K562 (cell line): ENCODE measurements at regions not wholly inside any gene's neighbourhood (a gene's known extent, or its start where the extent isn't known, plus 50 kb on each side); places are given as distances from the start of the nearest gene placed in this dataset.

Source experiments
- ATAC-seq: fragments of 200-7000 bp; cut with Tn5 transposase; 3 replicates; pipeline ENCODE4 v1.9.1; 2020; ENCODE audit warnings: moderate library complexity
- BruUV-seq: library from RNA; stranded (reverse); fragments of 400-500 nt; replicated peaks from 2 replicates; lab custom pipeline; 2021; lab: Mats Ljungman, UMichigan
- CTCF ChIA-PET: fragments of 300-600 bp; formaldehyde crosslinking; extraction: SDS; loops from one replicate; lab custom pipeline; 2021; ENCODE audit warnings: low intra/inter-chr PET ratio; lab: Yijun Ruan, JAX
- POLR2A ChIA-PET: fragments of 300-600, 350-650 bp; sonication (Branson Sonifier 250); formaldehyde crosslinking; extraction: SDS; loops from one replicate; lab custom pipeline; 2021; ENCODE audit warnings: antibody characterized with exemption, inconsistent platforms; lab: Yijun Ruan, JAX
- DNase-seq, 4 experiments: peaks; one replicate each; pipeline versions ENCODE4 v3.0.0 to v3.0.0-alpha.2; 2011 to 2018; ENCODE audit warnings: low spot score in 3 of 4, mixed read lengths in 3 of 4; ENCODE audit errors: extremely low read depth in 1 of 4
- FAIRE-seq: peaks from 2 replicates; lab custom pipeline; 2011; peaks lifted over from hg19 to GRCh38; lab: Jason Lieb, UNC
- H2AFZ ChIP-seq: 2 replicates; pipeline ENCODE4 v1.6.0; 2011; ENCODE audit warnings: low read depth, low read length, control low read depth, inconsistent platforms
- H3K27ac ChIP-seq: fragments of 200-600 bp; 3 replicates; pipeline ENCODE4 v1.8.0; 2011; ENCODE audit warnings: low read depth, mild to moderate bottlenecking, control low read depth, inconsistent platforms, low read length, moderate library complexity, mixed read lengths; ENCODE audit errors: extremely low read depth
- H3K27me3 ChIP-seq, 2 experiments: fragments of 300-600 bp in 1 of 2; 2 replicates in 1 of 2; 3 replicates in 1 of 2; pipeline versions ENCODE4 v1.6.0 to v1.8.0; 2011; ENCODE audit warnings: inconsistent platforms in 2 of 2, low read length in 2 of 2, mild to moderate bottlenecking in 1 of 2, mixed read lengths in 1 of 2, moderate library complexity in 1 of 2; ENCODE audit not compliant: control insufficient read depth in 2 of 2, insufficient read depth in 2 of 2
- H3K36me3 ChIP-seq: fragments of 300-600 bp; 3 replicates; pipeline ENCODE4 v1.8.0; 2011; ENCODE audit warnings: mild to moderate bottlenecking, low read length, inconsistent platforms; ENCODE audit not compliant: control insufficient read depth, insufficient read depth
- H3K4me1 ChIP-seq, 2 experiments: fragments of 200-600 bp in 1 of 2; replicated peaks in 1 of 2; 2 replicates in 1 of 2; 3 replicates in 1 of 2; pipeline versions ENCODE4 v1.5.1 to v1.8.0; 2011; ENCODE audit warnings: inconsistent platforms in 2 of 2, low read length in 2 of 2, mild to moderate bottlenecking in 1 of 2, mixed read lengths in 1 of 2, moderate library complexity in 1 of 2; ENCODE audit not compliant: control insufficient read depth in 2 of 2, insufficient read depth in 2 of 2
- H3K4me2 ChIP-seq: 2 replicates; pipeline ENCODE4 v1.6.1; 2011; ENCODE audit warnings: low read length, control low read depth, inconsistent platforms, mixed read lengths; ENCODE audit not compliant: insufficient read depth
- H3K4me3 ChIP-seq: fragments of 200-600 bp; sonication (generic), shearing (Covaris generic); 2 replicates; pipeline ENCODE4 v1.5.1; 2016; ENCODE audit warnings: control low read depth, inconsistent platforms
- H3K79me2 ChIP-seq: fragments of 200-600 bp; 3 replicates; pipeline ENCODE4 v1.8.0; 2011; ENCODE audit warnings: low read length, inconsistent platforms; ENCODE audit not compliant: control insufficient read depth, insufficient read depth
- H3K9ac ChIP-seq, 2 experiments: 2 replicates each; pipeline versions ENCODE4 v1.6.0 to v1.6.1; 2011; ENCODE audit warnings: low read depth in 2 of 2, low read length in 2 of 2, control low read depth in 1 of 2, inconsistent platforms in 1 of 2, mild to moderate bottlenecking in 1 of 2, mixed read lengths in 1 of 2; ENCODE audit not compliant: insufficient read depth in 1 of 2
- H3K9me1 ChIP-seq: one replicate; pipeline ENCODE4 v1.6.0; 2011; ENCODE audit warnings: inconsistent platforms, mild to moderate bottlenecking, low read length, moderate library complexity; ENCODE audit not compliant: control insufficient read depth, insufficient read depth
- H3K9me3 ChIP-seq: replicated peaks from 2 replicates; pipeline ENCODE4 v1.5.1; 2011; ENCODE audit warnings: low read depth, low read length, inconsistent platforms; ENCODE audit not compliant: control insufficient read depth, insufficient read depth
- H4K20me1 ChIP-seq: replicated peaks from 2 replicates; pipeline ENCODE4 v1.6.1; 2011; ENCODE audit warnings: low read length, inconsistent platforms, mixed read lengths; ENCODE audit not compliant: control insufficient read depth, insufficient read depth
- HDAC2 ChIP-seq: fragments of 450-650 bp; IDR thresholded peaks from 2 replicates; pipeline ENCODE4 v1.6.1; 2016; ENCODE audit warnings: mild to moderate bottlenecking
- MCM5 ChIP-seq: fragments of 450-650 bp; IDR thresholded peaks from 2 replicates; pipeline ENCODE4 v1.6.1; 2016; ENCODE audit warnings: low read depth
- PYGO2 ChIP-seq: fragments of 450-650 bp; IDR thresholded peaks from 2 replicates; pipeline ENCODE4 v1.6.1; 2016; ENCODE audit warnings: mild to moderate bottlenecking, missing genetic modification characterization, moderate library complexity, missing compliant biosample characterization
- SP2 ChIP-seq: IDR thresholded peaks from 2 replicates; pipeline ENCODE4 v1.6.1; 2011; ENCODE audit warnings: mild to moderate bottlenecking, low read depth, low read length, moderate library complexity; ENCODE audit not compliant: poor library complexity, severe bottlenecking; ENCODE audit errors: extremely low read depth
- ZBTB11 ChIP-seq, 3 experiments: fragments of 200-800 bp in 1 of 3; fragments of 250-450 bp in 1 of 3; fragments of 450-650 bp in 1 of 3; sonication (Bioruptor Pico) in 1 of 3; sonication (Bioruptor generic) in 1 of 3; formaldehyde crosslinking in 1 of 3; IDR thresholded peaks; 2 replicates each; pipeline versions ENCODE4 v1.6.1 to v1.8.0; 2016 to 2022; ENCODE audit warnings: mild to moderate bottlenecking in 2 of 3, missing genetic modification characterization in 2 of 3, missing compliant biosample characterization in 1 of 3, moderate library complexity in 1 of 3
- WGBS: fragments of 100-300 bp; shearing (Covaris generic); methylation state at CpG from one replicate; pipeline ENCODE4 v1.1.6; 2016; ENCODE audit warnings: low coverage, mixed read lengths; ENCODE audit not compliant: insufficient coverage; ENCODE audit errors: missing lambda C conversion rate; 5-methylcytosine and 5-hydroxymethylcytosine counted together
- in situ Hi-C: fragments of 300-500 bp; cut with MboI; formaldehyde crosslinking; loops from 4 replicates; pipeline ENCODE4 v1.15.0; 2018; ENCODE audit warnings: inconsistent platforms, mixed read lengths
- intact Hi-C: fragments of 100-400 bp; cut with micrococcal nuclease; formaldehyde crosslinking; loops from 2 replicates; pipeline ENCODE4 v1.14.2; 2022
- TF ChIP-seq, protein P1 (sequence below): sonication (generic); formaldehyde crosslinking; IDR thresholded peaks from 2 replicates; pipeline ENCODE4 v1.9.0; 2022; ENCODE audit warnings: mild to moderate bottlenecking, missing genetic modification reagents

DNA sequence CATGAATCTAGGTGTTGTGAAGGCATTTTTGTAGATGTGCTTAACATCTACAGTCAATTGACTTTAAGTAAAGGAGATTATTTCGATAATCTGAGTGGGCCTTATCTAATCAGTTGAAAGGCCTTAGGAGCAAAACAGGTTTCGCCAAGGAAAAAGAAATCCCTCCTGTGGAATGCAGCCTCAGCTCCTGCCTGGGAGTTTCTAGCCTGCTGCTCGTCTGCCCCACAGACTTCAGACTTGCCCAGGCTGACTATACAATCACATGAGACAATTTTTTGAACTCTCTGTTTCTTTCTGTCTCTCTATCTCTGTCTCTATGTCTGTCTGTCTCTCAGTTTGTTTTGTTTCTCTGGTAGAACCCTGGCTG is 312.5 kb downstream of the OLFM4 start (continued):
- TF ChIP-seq, protein P1, sequence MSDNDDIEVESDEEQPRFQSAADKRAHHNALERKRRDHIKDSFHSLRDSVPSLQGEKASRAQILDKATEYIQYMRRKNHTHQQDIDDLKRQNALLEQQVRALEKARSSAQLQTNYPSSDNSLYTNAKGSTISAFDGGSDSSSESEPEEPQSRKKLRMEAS: no peak
- TF ChIP-seq ZBTB11 (CRISPR knock-in tag; IDR thresholded peaks at IDR 0.05): no peak

DNA sequence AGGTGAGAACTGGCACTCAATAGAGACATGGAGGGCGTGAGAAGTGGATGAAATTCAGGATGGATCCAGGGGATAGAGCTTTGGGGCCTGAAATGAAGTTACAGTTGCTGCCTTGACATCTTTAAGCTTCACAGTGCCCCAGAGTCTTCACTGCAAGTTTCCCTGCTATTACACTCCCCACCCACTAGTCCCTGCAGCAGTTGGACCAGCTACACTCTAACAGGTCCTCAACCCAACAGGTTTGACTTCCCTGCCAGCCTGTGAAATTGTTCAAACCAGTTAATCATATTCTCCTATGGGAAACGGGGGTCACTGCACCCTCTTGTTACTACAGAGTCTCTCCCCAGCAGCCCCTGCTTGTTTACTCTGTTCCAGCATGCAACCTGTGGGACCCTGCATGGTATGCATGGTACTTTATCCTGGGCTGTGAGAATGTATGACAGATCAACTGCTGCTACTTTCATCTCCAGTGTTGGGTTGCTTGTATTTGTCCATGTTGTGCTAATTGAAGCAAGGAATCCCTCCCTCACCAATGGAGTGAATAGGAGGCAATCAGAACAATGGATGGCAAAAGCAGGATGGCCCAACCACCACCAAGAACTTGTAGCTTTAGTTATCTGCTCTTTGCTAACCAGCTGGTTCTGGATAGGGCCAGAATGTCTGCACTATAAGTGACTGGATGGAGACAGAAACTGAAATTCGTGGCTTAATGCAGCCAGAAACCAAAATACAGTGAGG is 314.2 kb downstream of the OLFM4 start:
- H3K27ac ChIP-seq: no peak overlapping the region
- intact Hi-C loops: no loop called here
- no peak for DNase-seq
- ATAC-seq: no peak
- 0% methylated on average over 2 of the region's 3 CpGs for WGBS
- ChIA-PET CTCF (no interaction called here), POLR2A (no interaction called here)
- no peaks in the 10 kb centered on the region for H3K9me1 ChIP-seq
- no TSS peak for BruUV-seq
- H3K9me3 ChIP-seq: no peaks in the 10 kb centered on the region
- no peak overlapping the region for H3K4me2 ChIP-seq
- in situ Hi-C loops: no loop called here
- H4K20me1 ChIP-seq: no peaks in the 10 kb centered on the region
- no peak overlapping the region for H3K9ac ChIP-seq
- H3K4me3 ChIP-seq: no peak overlapping the region
- no peaks in the 10 kb centered on the region for H3K79me2 ChIP-seq
- no peak for FAIRE-seq
- H2AFZ ChIP-seq: no peak overlapping the region
- no peaks in the 10 kb centered on the region for H3K36me3 ChIP-seq
- H3K4me1 ChIP-seq: no peaks in the 10 kb centered on the region
- TF ChIP-seq SP2 (no peak), HDAC2 (no peak), MCM5 (no peak), PYGO2 (no peak)
- TF ChIP-seq, all 486 proteins: peak for 0
- H3K27me3 ChIP-seq: no peaks in the 10 kb centered on the region
